Sigmoid colon (tissue), 6 donors: ENCODE measurements at regions not wholly inside any gene's neighbourhood (a gene's known extent, or its start where the extent isn't known, plus 50 kb on each side); places are given as distances from the start of the nearest gene placed in this dataset.
"Not testable (repeated sequence)": the region's sequence is repeated elsewhere in the genome, so short reads cannot be mapped to it uniquely, and the experiment has no call there.

Experiments
- DNase-seq: peaks from one replicate; pipeline ENCODE4 v3.0.0-alpha.2; 2019
- H3K27ac ChIP-seq, 4 donors: fragments of 200-600 bp; sonication (generic); one replicate each; pipeline ENCODE4 v1.5.1; 2016 to 2019; ENCODE audit warnings: mild to moderate bottlenecking in 1 of 4
- H3K27me3 ChIP-seq, 3 donors: fragments of 200-600 bp; sonication (generic); one replicate each; pipeline ENCODE4 v1.5.1; 2019; ENCODE audit warnings: mild to moderate bottlenecking in 1 of 3
- H3K36me3 ChIP-seq, 4 donors: fragments of 200-600 bp; sonication (generic); one replicate each; pipeline ENCODE4 v1.5.1; 2016 to 2019
- H3K4me1 ChIP-seq, 4 donors: fragments of 200-600 bp; sonication (generic); one replicate each; pipeline ENCODE4 v1.5.1; 2017 to 2019
- H3K4me3 ChIP-seq, 4 donors: fragments of 200-600 bp; sonication (generic); one replicate each; pipeline ENCODE4 v1.5.1; 2017 to 2019; ENCODE audit warnings: mild to moderate bottlenecking in 2 of 4, moderate library complexity in 1 of 4
- H3K9me3 ChIP-seq, 4 donors: fragments of 200-600 bp in 3 of 4; sonication (generic) in 3 of 4; one replicate each; pipeline versions ENCODE4 v1.5.1 to v1.6.1; 2013 to 2019
- EP300 ChIP-seq, 4 donors: sonication (generic); formaldehyde crosslinking; IDR thresholded peaks; one replicate each; pipeline ENCODE4 v1.6.1; 2017; ENCODE audit warnings: antibody characterized with exemption in 4 of 4
- POLR2A ChIP-seq, 2 donors: fragments of 450-650 bp; IDR thresholded peaks; one replicate each; pipeline ENCODE4 v1.6.1; 2016; ENCODE audit warnings: antibody characterized with exemption in 2 of 2, mild to moderate bottlenecking in 2 of 2, moderate library complexity in 2 of 2
- POLR2AphosphoS5 ChIP-seq, 4 donors: sonication (generic); formaldehyde crosslinking; IDR thresholded peaks; one replicate each; pipeline ENCODE4 v1.6.1; 2017; ENCODE audit warnings: antibody characterized with exemption in 4 of 4
- WGBS, 2 donors: extraction: QIAGEN DNeasy Blood & Tissue Kit; methylation state at CpG; one replicate each; pipeline ENCODE4 v1.1.7; 2013; 5-methylcytosine and 5-hydroxymethylcytosine counted together
- intact Hi-C: fragments of 100-400 bp; cut with DNase I; formaldehyde crosslinking; loops from one replicate; pipeline ENCODE4 v1.15.1; 2023
- TF ChIP-seq, protein P1 (sequence below), 4 experiments: fragments of 450-650 bp in 3 of 4; fragments of 200-600 bp in 1 of 4; IDR thresholded peaks; one replicate each; pipeline ENCODE4 v1.5.1; 2016 to 2019; ENCODE audit warnings: antibody characterized with exemption in 4 of 4, mild to moderate bottlenecking in 3 of 4, moderate library complexity in 2 of 4
- donor health status: healthy with polysubstance abuse.
- donor health status: healthy.

DNA sequence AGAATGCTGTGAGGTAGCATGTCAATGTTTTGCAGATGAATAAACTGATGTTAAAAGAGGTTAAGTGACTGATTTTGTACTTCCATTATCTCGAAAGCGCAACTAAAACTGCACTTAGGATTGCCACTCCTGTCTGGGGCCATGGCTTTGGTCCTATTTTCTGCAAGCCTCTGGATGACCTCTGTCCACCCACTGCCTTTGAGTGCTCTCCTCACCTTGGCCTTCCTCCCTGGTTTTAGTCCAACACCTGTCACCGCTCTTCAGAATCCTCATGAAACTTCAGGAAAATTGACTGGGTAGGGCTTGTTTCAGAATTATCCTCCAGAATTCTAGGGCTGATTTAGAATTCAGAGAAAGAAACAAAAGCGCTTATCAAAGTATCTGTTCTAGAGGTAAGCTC is 51.1 kb upstream of the HNMT start:
- no peaks in the 10 kb centered on the region for H3K4me1 ChIP-seq
- WGBS, 2 donors = 95 to 96% methylated on average over 4 of the region's 4 CpGs
- H3K27ac ChIP-seq = no peak overlapping the region
- no peak overlapping the region for H3K4me3 ChIP-seq
- H3K27me3 ChIP-seq = no peaks in the 10 kb centered on the region
- no peaks in the 10 kb centered on the region for H3K36me3 ChIP-seq
- DNase-seq = no peak
- TF ChIP-seq POLR2AphosphoS5 (IDR thresholded peaks at IDR 0.05) = no peak
- TF ChIP-seq POLR2A (IDR thresholded peaks at IDR 0.05) = no peak
- TF ChIP-seq, protein P1, sequence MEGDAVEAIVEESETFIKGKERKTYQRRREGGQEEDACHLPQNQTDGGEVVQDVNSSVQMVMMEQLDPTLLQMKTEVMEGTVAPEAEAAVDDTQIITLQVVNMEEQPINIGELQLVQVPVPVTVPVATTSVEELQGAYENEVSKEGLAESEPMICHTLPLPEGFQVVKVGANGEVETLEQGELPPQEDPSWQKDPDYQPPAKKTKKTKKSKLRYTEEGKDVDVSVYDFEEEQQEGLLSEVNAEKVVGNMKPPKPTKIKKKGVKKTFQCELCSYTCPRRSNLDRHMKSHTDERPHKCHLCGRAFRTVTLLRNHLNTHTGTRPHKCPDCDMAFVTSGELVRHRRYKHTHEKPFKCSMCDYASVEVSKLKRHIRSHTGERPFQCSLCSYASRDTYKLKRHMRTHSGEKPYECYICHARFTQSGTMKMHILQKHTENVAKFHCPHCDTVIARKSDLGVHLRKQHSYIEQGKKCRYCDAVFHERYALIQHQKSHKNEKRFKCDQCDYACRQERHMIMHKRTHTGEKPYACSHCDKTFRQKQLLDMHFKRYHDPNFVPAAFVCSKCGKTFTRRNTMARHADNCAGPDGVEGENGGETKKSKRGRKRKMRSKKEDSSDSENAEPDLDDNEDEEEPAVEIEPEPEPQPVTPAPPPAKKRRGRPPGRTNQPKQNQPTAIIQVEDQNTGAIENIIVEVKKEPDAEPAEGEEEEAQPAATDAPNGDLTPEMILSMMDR (IDR thresholded peaks at IDR 0.05) = no peak
- TF ChIP-seq EP300 (IDR thresholded peaks at IDR 0.05) = no peak
- intact Hi-C loops = loop anchor here (5.0 kb wide), 1 partner anchor 459 kb away; no protein-coding TSS in a partner anchor
- no peaks in the 10 kb centered on the region for H3K9me3 ChIP-seq

DNA sequence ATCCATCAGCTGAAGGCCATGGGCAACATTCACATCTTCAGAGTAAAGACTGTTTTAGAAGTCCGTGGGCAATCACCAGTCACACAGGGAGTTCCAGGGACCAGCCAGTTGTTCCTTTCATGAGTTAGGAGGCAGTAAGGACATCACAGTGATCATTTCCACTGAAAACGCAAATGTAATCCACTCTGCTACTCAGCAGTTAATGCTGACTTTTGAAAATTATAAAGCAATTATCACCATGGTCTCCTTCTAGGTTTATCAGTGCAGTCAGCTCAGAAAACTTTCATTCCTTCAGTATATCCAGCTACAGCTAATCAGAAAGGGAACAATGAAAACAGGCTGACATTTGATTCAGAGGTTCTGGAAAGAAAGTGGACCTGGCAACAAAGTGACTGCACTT is 50.6 kb upstream of the HNMT start:
- not testable (repeated sequence) for H3K4me1 ChIP-seq, DNase-seq, H3K27me3 ChIP-seq, H3K9me3 ChIP-seq, H3K4me3 ChIP-seq, H3K36me3 ChIP-seq, H3K27ac ChIP-seq
- intact Hi-C loops = loop anchor here (5.0 kb wide), 1 partner anchor 459 kb away; no protein-coding TSS in a partner anchor
- 82 to 85% methylated on average over 2 of the region's 2 CpGs for WGBS, 2 donors
